NCI-H2081 treated with DMSO at 0.1 percent for 48 hours (cell line): ENCODE measurements at regions not wholly inside any gene's neighbourhood (a gene's known extent, or its start where the extent isn't known, plus 50 kb on each side); places are given as distances from the start of the nearest gene placed in this dataset.

Experiments
- DNase-seq: peaks from one replicate; lab custom pipeline; 2025; lab: John Stamatoyannopoulos, UW

- DNase-seq: no peak
Observed at GRCh38 chr10:88082806-88083596, 219.6 kb downstream of the PTEN start.

- DNase-seq: no peak
Observed at GRCh38 chr10:88083597-88083989, 220.2 kb downstream of the PTEN start.

GRCh38 chr10:88086187-88086960 is 222.9 kb downstream of the PTEN start:
- no peak for DNase-seq

- peak; percentile 20 for DNase-seq
Observed at GRCh38 chr10:88088441-88089340, 225.3 kb downstream of the PTEN start.

- DNase-seq: peak; percentile 90
Observed at GRCh38 chr10:88089498-88089897, 226.1 kb downstream of the PTEN start.

- no peak for DNase-seq
Observed at GRCh38 chr10:88090568-88091214, 227.3 kb downstream of the PTEN start.

GRCh38 chr10:88091490-88092061 is 228.2 kb downstream of the PTEN start:
- DNase-seq: no peak

- no peak for DNase-seq
Observed at GRCh38 chr10:88092265-88092664, 228.8 kb downstream of the PTEN start.

- no peak for DNase-seq
Observed at GRCh38 chr10:88092973-88093372, 229.5 kb downstream of the PTEN start.

- no peak for DNase-seq
Observed at GRCh38 chr10:88094795-88095194, 231.4 kb downstream of the PTEN start.

GRCh38 chr10:88095223-88095721 is 231.8 kb downstream of the PTEN start:
- no peak for DNase-seq

GRCh38 chr10:88095778-88096431 is 232.5 kb downstream of the PTEN start:
- no peak for DNase-seq

- DNase-seq: no peak
Observed at GRCh38 chr10:88097092-88097516, 233.7 kb downstream of the PTEN start.

- DNase-seq: no peak
Observed at GRCh38 chr10:88097536-88097935, 234.1 kb downstream of the PTEN start.

- DNase-seq: no peak
Observed at GRCh38 chr10:88100281-88100680, 236.9 kb downstream of the PTEN start.

- no peak for DNase-seq
Observed at GRCh38 chr10:88101666-88102065, 238.2 kb downstream of the PTEN start.

GRCh38 chr10:88103576-88103975 is 240.2 kb downstream of the PTEN start:
- no peak for DNase-seq

GRCh38 chr10:88104223-88104622 is 240.8 kb downstream of the PTEN start:
- no peak for DNase-seq

GRCh38 chr10:88106366-88106765 is 242.9 kb downstream of the PTEN start:
- DNase-seq: no peak

GRCh38 chr10:88107296-88108097 is 244.1 kb downstream of the PTEN start:
- no peak for DNase-seq
